ENCODE measurements at regions not wholly inside any gene's neighbourhood (a gene's known extent, or its start where the extent isn't known, plus 50 kb on each side); places are given as distances from the start of the nearest gene placed in this dataset.

GRCh38 chr2:207459990-207460757, 69.6 kb upstream of the CREB1 start:
- TF ChIP-seq CTCF (IDR thresholded peaks at IDR 0.05; ENCODE audit: insufficient read depth, low read length, poor library complexity, severe bottlenecking): no peak
- no peak for DNase-seq (ENCODE audit: low read depth)
- Histone ChIP-seq H3K27me3 (ENCODE audit: control insufficient read depth, insufficient read depth, low read length) (no peaks in the 10 kb centered on the region), H3K36me3 (ENCODE audit: control insufficient read depth, insufficient read depth, low read length) (no peaks in the 10 kb centered on the region), H3K4me3 (ENCODE audit: low read depth, low read length) (no peak overlapping the region)

DNA sequence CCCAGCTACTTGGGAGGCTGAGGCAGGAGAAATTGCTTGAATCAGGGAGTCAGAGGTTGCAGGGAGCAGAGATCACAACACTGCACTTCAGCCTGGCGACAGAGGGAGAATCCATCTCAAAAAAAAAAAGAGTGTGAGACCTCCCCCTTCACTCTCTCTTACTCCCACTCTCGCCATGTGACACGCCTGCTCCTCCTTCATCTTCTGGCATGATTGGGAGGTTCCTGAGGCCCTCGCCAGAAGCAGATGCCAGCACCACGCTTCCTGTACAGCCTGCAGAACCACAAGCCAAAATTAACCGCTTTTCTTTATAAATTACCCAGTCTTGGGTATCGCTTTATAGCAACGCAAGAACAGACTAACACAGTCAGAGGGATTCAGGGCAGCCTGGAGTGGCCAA, 66.3 kb upstream of the CREB1 start:
- no peak for TF ChIP-seq CTCF (IDR thresholded peaks at IDR 0.05; ENCODE audit: insufficient read depth, low read length, poor library complexity, severe bottlenecking)
- Histone ChIP-seq H3K27me3 (ENCODE audit: control insufficient read depth, insufficient read depth, low read length) (no peaks in the 10 kb centered on the region), H3K36me3 (ENCODE audit: control insufficient read depth, insufficient read depth, low read length) (no peaks in the 10 kb centered on the region), H3K4me3 (ENCODE audit: low read depth, low read length) (no peak overlapping the region)
- no peak for DNase-seq (ENCODE audit: low read depth)

- no peaks in the 10 kb centered on the region for H3K36me3 ChIP-seq (ENCODE audit: control insufficient read depth, insufficient read depth, low read length)
- H3K27me3 ChIP-seq (ENCODE audit: control insufficient read depth, insufficient read depth, low read length): no peaks in the 10 kb centered on the region
- no peak for DNase-seq (ENCODE audit: low read depth)
- H3K4me3 ChIP-seq (ENCODE audit: low read depth, low read length): no peak overlapping the region
- TF ChIP-seq CTCF (IDR thresholded peaks at IDR 0.05; ENCODE audit: insufficient read depth, low read length, poor library complexity, severe bottlenecking): no peak
Measured at GRCh38 chr2:207464007-207464406, 65.8 kb upstream of the CREB1 start.

DNA sequence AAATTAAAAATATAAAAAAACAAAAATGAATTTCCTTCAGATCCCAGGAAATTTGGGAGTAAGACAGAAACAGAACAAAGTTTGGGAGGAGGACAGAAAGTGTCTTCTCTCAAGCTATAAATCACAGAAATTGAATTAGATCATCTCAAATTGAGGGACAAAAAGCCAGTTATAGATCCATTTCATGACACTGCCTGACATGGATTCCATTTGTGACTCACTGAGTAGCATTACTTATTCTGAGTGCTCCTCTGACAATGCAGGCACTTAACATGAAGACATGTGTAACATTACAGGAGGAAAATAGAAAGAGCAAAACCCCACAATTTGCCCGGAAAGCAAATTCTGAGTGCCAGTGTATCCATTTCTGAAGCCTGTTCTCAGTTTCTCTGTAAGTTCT, 63.9 kb upstream of the CREB1 start:
- DNase-seq (ENCODE audit: low read depth): no peak
- Histone ChIP-seq H3K27me3 (ENCODE audit: control insufficient read depth, insufficient read depth, low read length) (no peaks in the 10 kb centered on the region), H3K36me3 (ENCODE audit: control insufficient read depth, insufficient read depth, low read length) (no peaks in the 10 kb centered on the region), H3K4me3 (ENCODE audit: low read depth, low read length) (no peak overlapping the region)
- TF ChIP-seq CTCF (IDR thresholded peaks at IDR 0.05; ENCODE audit: insufficient read depth, low read length, poor library complexity, severe bottlenecking): no peak

GRCh38 chr2:207467716-207468347, 61.9 kb upstream of the CREB1 start:
- no peaks in the 10 kb centered on the region for H3K36me3 ChIP-seq (ENCODE audit: control insufficient read depth, insufficient read depth, low read length)
- DNase-seq (ENCODE audit: low read depth): no peak

More at GRCh38 chr2:207467716-207468347, 61.9 kb upstream of the CREB1 start:
- Histone ChIP-seq H3K4me3 (ENCODE audit: low read depth, low read length) (no peak overlapping the region), H3K27me3 (ENCODE audit: control insufficient read depth, insufficient read depth, low read length) (no peaks in the 10 kb centered on the region)
- TF ChIP-seq CTCF (IDR thresholded peaks at IDR 0.05; ENCODE audit: insufficient read depth, low read length, poor library complexity, severe bottlenecking): no peak

Measured in kidney epithelial cell (primary cell).